GM12878 (cell line): ENCODE measurements at regions not wholly inside any gene's neighbourhood (a gene's known extent, or its start where the extent isn't known, plus 50 kb on each side); places are given as distances from the start of the nearest gene placed in this dataset.
A peak's percentile ranks its signal among the peaks of the same experiment; 100 is the strongest.

ENCODE experiments used
- ATAC-seq: fragments of 200-7000 bp; cut with Tn5 transposase; 3 replicates; pipeline ENCODE4 v1.9.1; 2020; ENCODE audit warnings: mild to moderate bottlenecking, moderate library complexity
- BruUV-seq: library from RNA; stranded (reverse); fragments of 400-500 nt; replicated peaks from 2 replicates; lab custom pipeline; 2021; lab: Mats Ljungman, UMichigan
- CTCF ChIA-PET: fragments of 300-600 bp; sonication (Branson Sonifier 250); formaldehyde crosslinking; extraction: SDS; loops from one replicate; lab custom pipeline; 2021; ENCODE audit warnings: inconsistent platforms; lab: Yijun Ruan, JAX
- POLR2A ChIA-PET: fragments of 350-600 bp; formaldehyde crosslinking; extraction: SDS; loops from one replicate; lab custom pipeline; 2021; ENCODE audit warnings: inconsistent platforms; lab: Charles Lee
- RAD21 ChIA-PET: fragments of 300-600 bp; sonication (Branson Sonifier 250); formaldehyde crosslinking; loops from one replicate; lab custom pipeline; 2023; ENCODE audit warnings: antibody characterized with exemption; ENCODE audit not compliant: unreplicated experiment; lab: Charles Lee
- SMC1A ChIA-PET: fragments of 300-600 bp; sonication (Branson Sonifier 250); formaldehyde crosslinking; loops from one replicate; lab custom pipeline; 2023; ENCODE audit not compliant: unreplicated experiment, uncharacterized antibody; lab: Charles Lee
- DNase-seq: peaks from one replicate; pipeline ENCODE4 v3.0.0-alpha.2; 2011; ENCODE audit warnings: low read depth, low spot score
- FAIRE-seq: peaks from 3 replicates; lab custom pipeline; 2011; peaks lifted over from hg19 to GRCh38; lab: Jason Lieb, UNC
- H2AFZ ChIP-seq: 2 replicates; pipeline ENCODE4 v1.6.0; 2011; ENCODE audit warnings: low read depth, low read length, control low read depth; ENCODE audit not compliant: control insufficient read depth
- H3K27ac ChIP-seq: 2 replicates; pipeline ENCODE4 v1.5.1; 2011; ENCODE audit warnings: control low read depth; ENCODE audit not compliant: control insufficient read depth, insufficient read depth
- H3K27me3 ChIP-seq, 2 experiments: replicated peaks in 1 of 2; 2 replicates each; pipeline versions ENCODE4 v1.6.0 to v1.6.1; 2011; ENCODE audit warnings: low read length in 1 of 2; ENCODE audit not compliant: control insufficient read depth in 2 of 2, insufficient read depth in 2 of 2
- H3K36me3 ChIP-seq, 2 experiments: 2 replicates each; pipeline ENCODE4 v1.5.1; 2011; ENCODE audit warnings: low read length in 1 of 2; ENCODE audit not compliant: control insufficient read depth in 2 of 2, insufficient read depth in 2 of 2
- H3K4me1 ChIP-seq: 2 replicates; pipeline ENCODE4 v1.6.1; 2011; ENCODE audit warnings: mild to moderate bottlenecking, low read length, moderate library complexity, mixed read lengths; ENCODE audit not compliant: control insufficient read depth, insufficient read depth
- H3K4me2 ChIP-seq: 2 replicates; pipeline ENCODE4 v1.6.0; 2011; ENCODE audit warnings: control low read depth; ENCODE audit not compliant: control insufficient read depth, insufficient read depth
- H3K4me3 ChIP-seq: fragments of 200-600 bp; sonication (generic); 2 replicates; pipeline ENCODE4 v1.5.1; 2016
- H3K79me2 ChIP-seq: 2 replicates; pipeline ENCODE4 v1.6.0; 2011; ENCODE audit warnings: low read length; ENCODE audit not compliant: control insufficient read depth, insufficient read depth
- H3K9ac ChIP-seq: 2 replicates; pipeline ENCODE4 v1.8.0; 2011; ENCODE audit warnings: low read length, control low read depth, mixed read lengths; ENCODE audit not compliant: control insufficient read depth, insufficient read depth
- H3K9me3 ChIP-seq: replicated peaks from 3 replicates; pipeline ENCODE4 v1.5.1; 2011; ENCODE audit warnings: mild to moderate bottlenecking, low read length; ENCODE audit not compliant: control insufficient read depth, insufficient read depth
- H4K20me1 ChIP-seq: 2 replicates; pipeline ENCODE4 v1.6.0; 2011; ENCODE audit not compliant: control insufficient read depth, insufficient read depth
- BACH1 ChIP-seq: fragments of 450-650 bp; IDR thresholded peaks from 2 replicates; pipeline ENCODE4 v1.6.1; 2017; ENCODE audit warnings: mild to moderate bottlenecking, borderline replicate concordance
- CREB1 ChIP-seq: IDR thresholded peaks from 2 replicates; pipeline ENCODE4 v1.6.1; 2012; ENCODE audit warnings: low read depth, mild to moderate bottlenecking, inconsistent platforms
- FOXM1 ChIP-seq: IDR thresholded peaks from 2 replicates; pipeline ENCODE4 v1.6.1; 2012; ENCODE audit warnings: low read depth, mild to moderate bottlenecking, inconsistent platforms, low read length, moderate library complexity
- IKZF1 ChIP-seq: fragments of 450-650 bp; conservative IDR thresholded peaks from 2 replicates; pipeline ENCODE4 v1.6.1; 2017; ENCODE audit warnings: antibody characterized with exemption, mild to moderate bottlenecking
- IRF4 ChIP-seq: IDR thresholded peaks from 2 replicates; pipeline ENCODE4 v1.6.1; 2011; ENCODE audit warnings: low read depth, low read length
- RAD21 ChIP-seq: IDR thresholded peaks from 2 replicates; pipeline ENCODE4 v1.6.1; 2011; ENCODE audit warnings: mild to moderate bottlenecking, low read depth, low read length, moderate library complexity; ENCODE audit not compliant: insufficient read depth
- SMARCA5 ChIP-seq: fragments of 450-650 bp; IDR thresholded peaks from 2 replicates; pipeline ENCODE4 v1.6.1; 2017; ENCODE audit warnings: mild to moderate bottlenecking
- SPI1 ChIP-seq: IDR thresholded peaks from 2 replicates; pipeline ENCODE4 v1.6.1; 2011; ENCODE audit warnings: low read depth, mild to moderate bottlenecking, low read length, moderate library complexity, borderline replicate concordance; ENCODE audit not compliant: insufficient read depth
- STAT3 ChIP-seq: IDR thresholded peaks from 2 replicates; pipeline ENCODE4 v1.6.1; 2011; ENCODE audit warnings: low read depth, low read length, improper control_type of control experiment
- ZNF24 ChIP-seq: fragments of 450-650 bp; IDR thresholded peaks from 2 replicates; pipeline ENCODE4 v1.6.1; 2017; ENCODE audit warnings: antibody characterized with exemption, mild to moderate bottlenecking
- WGBS: methylation state at CpG from one replicate; pipeline ENCODE4 v1.1.6; 2016; ENCODE audit warnings: low lambda C conversion rate; ENCODE audit not compliant: insufficient replicate concordance, insufficient coverage; ENCODE audit errors: missing lambda C conversion rate; 5-methylcytosine and 5-hydroxymethylcytosine counted together
- in situ Hi-C: fragments of 300-500 bp; cut with MboI; formaldehyde crosslinking; loops from 9 replicates; pipeline ENCODE4 v1.14.3; 2018; ENCODE audit warnings: mixed read lengths
- intact Hi-C: fragments of 100-400 bp; cut with micrococcal nuclease; formaldehyde crosslinking; loops from one replicate; pipeline ENCODE4 v1.14.2; 2022; ENCODE audit not compliant: unreplicated experiment
- TF ChIP-seq, protein P1 (sequence below), 3 experiments: IDR thresholded peaks in 2 of 3; conservative IDR thresholded peaks in 1 of 3; 2 replicates each; pipeline ENCODE4 v1.5.1; 2011; ENCODE audit warnings: low read depth in 3 of 3, low read length in 3 of 3, mild to moderate bottlenecking in 3 of 3, control low read depth in 2 of 3, moderate library complexity in 2 of 3, inconsistent platforms in 1 of 3, mixed read lengths in 1 of 3; ENCODE audit not compliant: control insufficient read depth in 2 of 3, insufficient read depth in 1 of 3; ENCODE audit errors: extremely low read depth in 1 of 3

DNA sequence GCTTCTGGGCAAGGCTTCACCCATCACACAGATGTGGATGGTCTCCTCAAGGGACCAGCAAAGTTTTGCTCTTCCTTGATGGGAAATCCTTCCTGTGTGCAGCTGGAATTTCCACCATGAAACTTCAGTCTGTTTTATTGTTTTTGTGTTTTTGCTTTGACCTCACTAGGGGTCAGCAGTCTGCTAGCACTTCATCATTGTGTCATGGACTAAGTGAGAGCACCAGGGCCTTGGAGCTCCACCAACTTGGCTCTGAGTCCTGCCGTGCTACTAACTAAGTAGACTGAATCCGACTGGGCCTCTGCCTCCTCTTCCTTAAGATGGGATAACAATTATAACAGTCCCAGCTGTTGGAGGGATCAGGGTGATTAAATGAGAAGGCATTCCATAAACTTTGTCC lies 305.8 kb upstream of the NCAM1 start:
- no TSS peak for BruUV-seq
- TF ChIP-seq SMARCA5 (no peak), RAD21 (0 out of 2 replicates have a peak, but pooled peaks have one; percentile 17)
- TF ChIP-seq, protein P1, sequence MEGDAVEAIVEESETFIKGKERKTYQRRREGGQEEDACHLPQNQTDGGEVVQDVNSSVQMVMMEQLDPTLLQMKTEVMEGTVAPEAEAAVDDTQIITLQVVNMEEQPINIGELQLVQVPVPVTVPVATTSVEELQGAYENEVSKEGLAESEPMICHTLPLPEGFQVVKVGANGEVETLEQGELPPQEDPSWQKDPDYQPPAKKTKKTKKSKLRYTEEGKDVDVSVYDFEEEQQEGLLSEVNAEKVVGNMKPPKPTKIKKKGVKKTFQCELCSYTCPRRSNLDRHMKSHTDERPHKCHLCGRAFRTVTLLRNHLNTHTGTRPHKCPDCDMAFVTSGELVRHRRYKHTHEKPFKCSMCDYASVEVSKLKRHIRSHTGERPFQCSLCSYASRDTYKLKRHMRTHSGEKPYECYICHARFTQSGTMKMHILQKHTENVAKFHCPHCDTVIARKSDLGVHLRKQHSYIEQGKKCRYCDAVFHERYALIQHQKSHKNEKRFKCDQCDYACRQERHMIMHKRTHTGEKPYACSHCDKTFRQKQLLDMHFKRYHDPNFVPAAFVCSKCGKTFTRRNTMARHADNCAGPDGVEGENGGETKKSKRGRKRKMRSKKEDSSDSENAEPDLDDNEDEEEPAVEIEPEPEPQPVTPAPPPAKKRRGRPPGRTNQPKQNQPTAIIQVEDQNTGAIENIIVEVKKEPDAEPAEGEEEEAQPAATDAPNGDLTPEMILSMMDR (IDR thresholded peaks at IDR 0.05 in 2 of 3, conservative IDR thresholded peaks at IDR 0.05 in 1 of 3; ENCODE audit: control insufficient read depth in 2 of 3, extremely low read depth in 1 of 3, insufficient read depth in 1 of 3, low read depth in 3 of 3, low read length in 3 of 3): 0 out of 6 replicates have a peak, but pooled peaks of 1 of the 3 experiments have one; percentile 6
- Histone ChIP-seq H3K79me2 (no peaks in the 10 kb centered on the region), H3K36me3 (no peaks in the 10 kb centered on the region), H3K4me1 (peaks cover 15% of the 10 kb centered on the region), H3K4me2 (no peak overlapping the region), H3K9me3 (no peaks in the 10 kb centered on the region), H2AFZ (no peak overlapping the region), H3K27ac (no peak overlapping the region), H3K4me3 (no peak overlapping the region), H3K9ac (no peak overlapping the region), H4K20me1 (no peaks in the 10 kb centered on the region), H3K27me3 (no peaks in the 10 kb centered on the region)
- ChIA-PET POLR2A (no interaction called here), CTCF (interaction anchor here (0.7 to 2.0 kb wide), 4 partner anchors 9 to 140 kb away, joined by 3 to 9 read pairs (median 4); no protein-coding TSS in a partner anchor), RAD21 (no interaction called here), SMC1A (interaction anchor here (1.3 kb wide), 1 partner anchor 63 kb away, joined by 3 read pairs; no protein-coding TSS in a partner anchor)
- in situ Hi-C loops: no loop called here
- no peak for ATAC-seq
- FAIRE-seq: no peak
- intact Hi-C loops: no loop called here
- WGBS: 46% methylated on average over 2 of the region's 2 CpGs
- DNase-seq: no peak

DNA sequence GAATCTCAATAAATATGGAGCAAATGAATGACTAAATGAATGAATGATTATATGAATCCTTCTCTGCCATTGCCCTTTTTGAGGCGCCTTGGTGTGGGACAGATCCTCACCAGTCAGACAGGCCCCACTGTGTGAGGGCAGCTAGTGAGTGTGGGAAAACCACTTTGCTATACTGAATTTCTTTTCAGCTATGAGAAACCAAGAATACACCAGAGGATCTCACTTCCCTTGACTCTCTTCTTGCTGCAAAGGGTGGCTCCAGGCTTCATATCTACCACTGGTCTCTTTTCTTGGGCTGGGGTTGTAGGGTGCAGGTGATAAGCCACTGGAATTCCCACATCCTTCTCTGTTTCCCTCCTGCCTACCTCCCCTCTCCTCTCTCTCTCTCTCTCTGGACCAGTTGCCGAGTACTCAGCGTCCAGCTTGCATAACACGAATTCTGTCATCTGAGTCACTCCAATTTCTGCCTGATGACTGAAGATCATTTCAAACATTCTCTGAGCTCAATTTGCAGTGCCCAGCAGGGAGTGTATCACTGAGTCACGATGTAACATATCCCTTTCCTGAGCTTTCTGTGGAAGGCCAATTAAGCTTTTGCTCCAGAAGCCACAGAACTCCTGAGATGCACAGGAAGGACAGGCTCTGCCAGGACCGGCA lies 304.3 kb upstream of the NCAM1 start:
- CTCF ChIA-PET: no interaction called here
- Histone ChIP-seq H3K4me1 (peaks cover 15% of the 10 kb centered on the region), H3K27ac (no peak overlapping the region), H3K9ac (no peak overlapping the region), H3K4me2 (no peak overlapping the region), H3K36me3 (no peaks in the 10 kb centered on the region), H3K9me3 (no peaks in the 10 kb centered on the region), H4K20me1 (no peaks in the 10 kb centered on the region), H2AFZ (no peak overlapping the region), H3K27me3 (no peaks in the 10 kb centered on the region), H3K4me3 (no peak overlapping the region), H3K79me2 (no peaks in the 10 kb centered on the region)
- POLR2A ChIA-PET: no interaction called here
- no TSS peak for BruUV-seq
- FAIRE-seq (no peak), DNase-seq (peak; percentile 25), ATAC-seq (no peak)
- RAD21 ChIA-PET: interaction anchor here (0.9 to 1.2 kb wide), 2 partner anchors 11 to 12 kb away, joined by 3 read pairs; no protein-coding TSS in a partner anchor
- intact Hi-C loops (no loop called here), in situ Hi-C loops (no loop called here)
- SMC1A ChIA-PET: interaction anchor here (0.8 to 1.8 kb wide), 8 partner anchors 9 to 160 kb away, joined by 3 to 7 read pairs (median 4); no protein-coding TSS in a partner anchor
- WGBS: 57% methylated on average over 6 of the region's 6 CpGs
- TF ChIP-seq IKZF1 (no peak), ZNF24 (peak; percentile 78), IRF4 (no peak), CREB1 (no peak), BACH1 (no peak), FOXM1 (no peak), STAT3 (no peak), SPI1 (peak; percentile 35; the same call in 1 of the 2 replicates)
